ENCODE measurements at regions not wholly inside any gene's neighbourhood (a gene's known extent, or its start where the extent isn't known, plus 50 kb on each side); places are given as distances from the start of the nearest gene placed in this dataset.
"Not testable (repeated sequence)": the region's sequence is repeated elsewhere in the genome, so short reads cannot be mapped to it uniquely, and the experiment has no call there.

DNA sequence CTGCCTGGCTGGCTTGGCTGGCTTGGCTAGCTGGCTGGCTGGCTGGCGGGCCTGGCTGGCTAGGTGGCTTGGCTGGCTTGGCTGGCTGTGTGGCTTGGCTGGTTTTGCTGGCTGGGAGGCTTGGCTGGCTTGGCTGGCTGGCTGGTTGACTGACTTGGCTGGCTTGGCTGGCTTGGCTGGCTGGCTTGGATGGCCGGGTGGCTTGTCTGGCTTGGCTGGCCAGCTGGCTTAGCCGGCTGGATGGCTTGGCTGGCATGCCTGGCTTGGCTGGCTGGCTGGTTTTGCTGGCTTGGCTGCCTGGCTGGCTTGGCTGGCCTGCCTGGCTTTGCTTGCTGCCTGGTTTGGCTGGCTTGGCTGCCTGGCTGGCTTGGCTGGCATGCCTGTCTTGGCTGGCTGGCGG, 2817.3 kb downstream of the RPIA start:
- 59 to 93% methylated on average over 1 to 3 of the region's 4 CpGs for WGBS, 2 donors
- H3K4me1 ChIP-seq (ENCODE audit: control insufficient read depth in 5 of 5, insufficient read depth in 5 of 5, low read length in 5 of 5); H3K27me3 ChIP-seq (ENCODE audit: control insufficient read depth in 3 of 3, insufficient read depth in 3 of 3, low read length in 2 of 3); H3K9ac ChIP-seq (ENCODE audit: insufficient read depth in 1 of 2, low read length in 2 of 2); DNase-seq; H3K36me3 ChIP-seq (ENCODE audit: control insufficient read depth in 4 of 4, insufficient read depth in 4 of 4, low read length in 4 of 4); H3K4me3 ChIP-seq; H3K9me3 ChIP-seq (ENCODE audit: control insufficient read depth in 4 of 4, insufficient read depth in 3 of 4, low read length in 3 of 4); H3K27ac ChIP-seq (ENCODE audit: low read depth in 1 of 2, low read length in 1 of 2); ATAC-seq (ENCODE audit: insufficient read depth, low FRiP score): not testable (repeated sequence)

DNA sequence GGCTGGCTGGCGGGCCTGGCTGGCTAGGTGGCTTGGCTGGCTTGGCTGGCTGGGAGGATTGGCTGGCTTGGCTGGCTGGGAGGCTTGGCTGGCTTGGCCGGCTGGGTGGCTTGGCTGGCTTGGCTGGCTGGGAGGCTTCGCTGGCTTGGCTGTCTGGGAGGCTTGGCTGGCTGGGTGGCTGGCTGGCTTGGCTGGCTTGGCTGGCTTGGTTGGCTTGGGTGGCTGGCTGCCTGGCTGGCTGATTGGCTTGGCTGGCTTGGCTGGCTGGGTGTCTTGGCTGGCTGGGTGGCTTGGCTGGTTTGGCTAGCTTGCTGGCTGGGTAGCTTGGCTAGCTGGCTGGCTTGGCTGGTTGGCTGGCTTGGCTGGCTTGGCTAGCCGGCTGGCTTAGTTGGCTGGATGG, 2817.8 kb downstream of the RPIA start:
- not testable (repeated sequence) for H3K27ac ChIP-seq (ENCODE audit: low read depth in 1 of 2, low read length in 1 of 2); ATAC-seq (ENCODE audit: insufficient read depth, low FRiP score); DNase-seq; H3K36me3 ChIP-seq (ENCODE audit: control insufficient read depth in 4 of 4, insufficient read depth in 4 of 4, low read length in 4 of 4); H3K9me3 ChIP-seq (ENCODE audit: control insufficient read depth in 4 of 4, insufficient read depth in 3 of 4, low read length in 3 of 4); H3K4me1 ChIP-seq (ENCODE audit: control insufficient read depth in 5 of 5, insufficient read depth in 5 of 5, low read length in 5 of 5); H3K9ac ChIP-seq (ENCODE audit: insufficient read depth in 1 of 2, low read length in 2 of 2); H3K4me3 ChIP-seq; H3K27me3 ChIP-seq (ENCODE audit: control insufficient read depth in 3 of 3, insufficient read depth in 3 of 3, low read length in 2 of 3)
- WGBS, 2 donors = 55 to 60% methylated on average over 3 of the region's 4 CpGs

DNA sequence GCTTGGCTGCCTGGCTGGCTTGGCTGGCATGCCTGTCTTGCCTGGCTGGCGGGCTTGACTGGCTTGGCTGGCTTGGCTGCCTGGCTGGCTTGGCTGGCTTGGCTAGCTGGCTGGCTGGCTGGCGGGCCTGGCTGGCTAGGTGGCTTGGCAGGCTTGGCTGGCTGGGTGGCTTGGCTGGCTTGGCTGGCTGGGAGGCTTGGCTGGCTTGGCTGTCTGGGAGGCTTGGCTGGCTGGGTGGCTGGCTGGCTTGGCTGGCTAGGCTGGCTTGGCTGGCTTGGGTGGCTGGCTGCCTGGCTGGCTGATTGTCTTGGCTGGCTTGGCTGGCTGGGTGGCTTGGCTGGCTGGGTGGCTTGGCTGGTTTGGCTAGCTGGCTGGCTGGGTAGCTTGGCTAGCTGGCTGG, 2819.7 kb downstream of the RPIA start:
- H3K27ac ChIP-seq (ENCODE audit: low read depth in 1 of 2, low read length in 1 of 2); DNase-seq: not testable (repeated sequence)
- WGBS, 2 donors = 87 to 88% methylated on average over 2 of the region's 2 CpGs

DNA sequence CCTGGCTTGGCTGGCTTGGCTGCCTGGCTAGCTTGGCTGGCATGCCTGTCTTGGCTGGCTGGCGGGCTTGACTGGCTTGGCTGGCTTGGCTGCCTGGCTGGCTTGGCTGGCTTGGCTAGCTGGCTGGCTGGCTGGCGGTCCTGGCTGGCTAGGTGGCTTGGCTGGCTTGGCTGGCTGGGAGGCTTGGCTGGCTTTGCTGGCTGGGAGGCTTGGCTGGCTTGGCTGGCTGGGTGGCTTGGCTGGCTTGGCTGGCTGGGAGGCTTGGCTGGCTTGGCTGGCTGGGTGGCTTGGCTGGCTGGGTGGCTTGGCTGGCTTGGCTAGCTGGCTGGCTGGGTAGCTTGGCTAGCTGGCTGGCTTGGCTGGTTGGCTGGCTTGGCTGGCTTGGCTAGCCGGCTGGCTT, 2824.5 kb downstream of the RPIA start:
- H3K27me3 ChIP-seq (ENCODE audit: control insufficient read depth in 3 of 3, insufficient read depth in 3 of 3, low read length in 2 of 3); DNase-seq; H3K36me3 ChIP-seq (ENCODE audit: control insufficient read depth in 4 of 4, insufficient read depth in 4 of 4, low read length in 4 of 4); H3K4me1 ChIP-seq (ENCODE audit: control insufficient read depth in 5 of 5, insufficient read depth in 5 of 5, low read length in 5 of 5); H3K27ac ChIP-seq (ENCODE audit: low read depth in 1 of 2, low read length in 1 of 2); ATAC-seq (ENCODE audit: insufficient read depth, low FRiP score); H3K9ac ChIP-seq (ENCODE audit: insufficient read depth in 1 of 2, low read length in 2 of 2); H3K4me3 ChIP-seq; H3K9me3 ChIP-seq (ENCODE audit: control insufficient read depth in 4 of 4, insufficient read depth in 3 of 4, low read length in 3 of 4): not testable (repeated sequence)
- 89 to 91% methylated on average over 2 of the region's 3 CpGs for WGBS, 2 donors

More for the DNA sequence above, 2819.7 kb downstream of the RPIA start:
- H3K9ac ChIP-seq (ENCODE audit: insufficient read depth in 1 of 2, low read length in 2 of 2); H3K4me3 ChIP-seq; ATAC-seq (ENCODE audit: insufficient read depth, low FRiP score); H3K27me3 ChIP-seq (ENCODE audit: control insufficient read depth in 3 of 3, insufficient read depth in 3 of 3, low read length in 2 of 3); H3K36me3 ChIP-seq (ENCODE audit: control insufficient read depth in 4 of 4, insufficient read depth in 4 of 4, low read length in 4 of 4); H3K4me1 ChIP-seq (ENCODE audit: control insufficient read depth in 5 of 5, insufficient read depth in 5 of 5, low read length in 5 of 5); H3K9me3 ChIP-seq (ENCODE audit: control insufficient read depth in 4 of 4, insufficient read depth in 3 of 4, low read length in 3 of 4): not testable (repeated sequence)

DNA sequence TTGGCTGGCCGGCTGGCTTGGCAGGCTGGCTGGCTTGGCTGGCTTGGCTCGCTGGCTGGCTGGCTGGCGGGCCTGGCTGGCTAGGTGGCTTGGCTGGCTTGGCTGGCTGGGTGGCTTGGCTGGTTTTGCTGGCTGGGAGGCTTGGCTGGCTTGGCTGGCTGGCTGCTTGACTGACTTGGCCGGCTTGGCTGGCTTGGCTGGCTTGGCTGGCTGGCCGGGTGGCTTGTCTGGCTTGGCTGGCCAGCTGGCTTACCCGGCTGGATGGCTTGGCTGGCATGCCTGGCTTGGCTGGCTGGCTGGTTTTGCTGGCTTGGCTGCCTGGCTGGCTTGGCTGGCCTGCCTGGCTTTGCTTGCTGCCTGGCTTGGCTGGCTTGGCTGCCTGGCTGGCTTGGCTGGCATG, 2825.2 kb downstream of the RPIA start:
- DNase-seq = not testable (repeated sequence)

DNA sequence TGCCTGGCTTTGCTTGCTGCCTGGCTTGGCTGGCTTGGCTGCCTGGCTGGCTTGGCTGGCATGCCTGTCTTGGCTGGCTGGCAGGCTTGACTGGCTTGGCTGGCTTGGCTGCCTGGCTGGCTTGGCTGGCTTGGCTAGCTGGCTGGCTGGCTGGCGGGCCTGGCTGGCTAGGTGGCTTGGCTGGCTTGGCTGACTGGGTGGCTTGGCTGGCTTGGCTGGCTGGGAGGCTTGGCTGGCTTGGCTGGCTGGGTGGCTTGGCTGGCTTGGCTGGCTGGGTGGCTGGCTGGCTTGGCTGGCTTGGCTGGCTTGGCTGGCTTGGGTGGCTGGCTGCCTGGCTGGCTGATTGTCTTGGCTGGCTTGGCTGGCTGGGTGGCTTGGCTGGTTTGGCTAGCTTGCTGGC, 2826.4 kb downstream of the RPIA start:
- H3K4me3 ChIP-seq; H3K27me3 ChIP-seq (ENCODE audit: control insufficient read depth in 3 of 3, insufficient read depth in 3 of 3, low read length in 2 of 3); H3K4me1 ChIP-seq (ENCODE audit: control insufficient read depth in 5 of 5, insufficient read depth in 5 of 5, low read length in 5 of 5); H3K9ac ChIP-seq (ENCODE audit: insufficient read depth in 1 of 2, low read length in 2 of 2); H3K36me3 ChIP-seq (ENCODE audit: control insufficient read depth in 4 of 4, insufficient read depth in 4 of 4, low read length in 4 of 4); ATAC-seq (ENCODE audit: insufficient read depth, low FRiP score); H3K27ac ChIP-seq (ENCODE audit: low read depth in 1 of 2, low read length in 1 of 2); H3K9me3 ChIP-seq (ENCODE audit: control insufficient read depth in 4 of 4, insufficient read depth in 3 of 4, low read length in 3 of 4); DNase-seq: not testable (repeated sequence)
- WGBS, 2 donors = 96% methylated on average over 1 of the region's 1 CpG; no CpG with 5 or more reads in 1 of the 2 donors

More for the DNA sequence above, 2825.2 kb downstream of the RPIA start:
- not testable (repeated sequence) for H3K36me3 ChIP-seq (ENCODE audit: control insufficient read depth in 4 of 4, insufficient read depth in 4 of 4, low read length in 4 of 4); H3K9ac ChIP-seq (ENCODE audit: insufficient read depth in 1 of 2, low read length in 2 of 2); H3K9me3 ChIP-seq (ENCODE audit: control insufficient read depth in 4 of 4, insufficient read depth in 3 of 4, low read length in 3 of 4); H3K4me1 ChIP-seq (ENCODE audit: control insufficient read depth in 5 of 5, insufficient read depth in 5 of 5, low read length in 5 of 5); ATAC-seq (ENCODE audit: insufficient read depth, low FRiP score); H3K4me3 ChIP-seq; H3K27ac ChIP-seq (ENCODE audit: low read depth in 1 of 2, low read length in 1 of 2); H3K27me3 ChIP-seq (ENCODE audit: control insufficient read depth in 3 of 3, insufficient read depth in 3 of 3, low read length in 2 of 3)
- 89 to 95% methylated on average over 4 to 6 of the region's 6 CpGs for WGBS, 2 donors

DNA sequence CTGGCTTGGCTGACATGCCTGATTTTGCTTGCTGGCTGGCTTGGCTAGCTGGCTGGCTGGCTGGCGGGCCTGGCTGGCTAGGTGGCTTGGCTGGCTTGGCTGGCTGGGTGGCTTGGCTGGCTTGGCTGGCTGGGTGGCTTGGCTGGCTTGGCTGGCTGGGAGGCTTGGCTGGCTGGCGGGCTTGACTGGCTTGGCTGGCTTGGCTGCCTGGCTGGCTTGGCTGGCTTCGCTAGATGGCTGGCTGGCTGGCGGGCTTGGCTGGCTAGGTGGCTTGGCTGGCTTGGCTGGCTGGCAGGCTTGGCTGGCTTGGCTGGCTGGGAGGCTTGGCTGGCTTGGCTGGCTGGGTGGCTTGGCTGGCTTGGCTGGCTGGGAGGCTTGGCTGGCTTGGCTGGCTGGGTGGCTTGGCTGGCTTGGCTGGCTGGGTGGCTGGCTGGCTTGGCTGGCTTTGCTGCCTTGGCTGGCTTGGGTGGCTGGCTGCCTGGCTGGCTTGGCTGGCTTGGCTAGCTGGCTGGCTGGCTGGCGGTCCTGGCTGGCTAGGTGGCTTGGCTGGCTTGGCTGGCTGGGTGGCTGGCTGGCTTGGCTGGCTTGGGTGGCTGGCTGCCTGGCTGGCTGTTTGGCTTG, 2827.0 kb downstream of the RPIA start:
- not testable (repeated sequence) for H3K27me3 ChIP-seq (ENCODE audit: control insufficient read depth in 3 of 3, insufficient read depth in 3 of 3, low read length in 2 of 3); H3K9ac ChIP-seq (ENCODE audit: insufficient read depth in 1 of 2, low read length in 2 of 2); H3K27ac ChIP-seq (ENCODE audit: low read depth in 1 of 2, low read length in 1 of 2); ATAC-seq (ENCODE audit: insufficient read depth, low FRiP score); H3K36me3 ChIP-seq (ENCODE audit: control insufficient read depth in 4 of 4, insufficient read depth in 4 of 4, low read length in 4 of 4); DNase-seq; H3K4me1 ChIP-seq (ENCODE audit: control insufficient read depth in 5 of 5, insufficient read depth in 5 of 5, low read length in 5 of 5); H3K9me3 ChIP-seq (ENCODE audit: control insufficient read depth in 4 of 4, insufficient read depth in 3 of 4, low read length in 3 of 4); H3K4me3 ChIP-seq
- 91 to 93% methylated on average over 5 of the region's 5 CpGs for WGBS, 2 donors

DNA sequence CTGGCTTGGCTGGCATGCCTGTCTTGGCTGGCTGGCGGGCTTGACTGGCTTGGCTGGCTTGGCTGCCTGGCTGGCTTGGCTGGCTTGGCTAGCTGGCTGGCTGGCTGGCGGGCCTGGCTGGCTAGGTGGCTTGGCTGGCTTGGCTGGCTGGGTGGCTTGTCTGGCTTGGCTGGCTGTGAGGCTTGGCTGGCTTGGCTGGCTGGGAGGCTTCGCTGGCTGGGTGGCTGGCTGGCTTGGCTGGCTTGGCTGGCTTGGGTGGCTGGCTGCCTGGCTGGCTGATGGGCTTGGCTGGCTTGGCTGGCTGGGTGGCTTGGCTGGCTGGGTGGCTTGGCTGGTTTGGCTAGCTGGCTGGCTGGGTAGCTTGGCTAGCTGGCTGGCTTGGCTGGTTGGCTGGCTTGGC, 2827.9 kb downstream of the RPIA start:
- H3K4me1 ChIP-seq (ENCODE audit: control insufficient read depth in 5 of 5, insufficient read depth in 5 of 5, low read length in 5 of 5); H3K9me3 ChIP-seq (ENCODE audit: control insufficient read depth in 4 of 4, insufficient read depth in 3 of 4, low read length in 3 of 4); H3K4me3 ChIP-seq; H3K36me3 ChIP-seq (ENCODE audit: control insufficient read depth in 4 of 4, insufficient read depth in 4 of 4, low read length in 4 of 4); ATAC-seq (ENCODE audit: insufficient read depth, low FRiP score); H3K9ac ChIP-seq (ENCODE audit: insufficient read depth in 1 of 2, low read length in 2 of 2); DNase-seq; H3K27ac ChIP-seq (ENCODE audit: low read depth in 1 of 2, low read length in 1 of 2); H3K27me3 ChIP-seq (ENCODE audit: control insufficient read depth in 3 of 3, insufficient read depth in 3 of 3, low read length in 2 of 3): not testable (repeated sequence)
- 88 to 95% methylated on average over 2 of the region's 3 CpGs for WGBS, 2 donors
